MCF 10A (cell line): ENCODE measurements at regions not wholly inside any gene's neighbourhood (a gene's known extent, or its start where the extent isn't known, plus 50 kb on each side); places are given as distances from the start of the nearest gene placed in this dataset.

Source experiments
- BruUV-seq: library from RNA; stranded (reverse); fragments of 400-500 nt; replicated peaks from 2 replicates; lab custom pipeline; 2021; lab: Mats Ljungman, UMichigan
- CTCF ChIA-PET: fragments of 300-600 bp; sonication (Branson Sonifier 250); formaldehyde crosslinking; extraction: SDS; loops from one replicate; lab custom pipeline; 2021; ENCODE audit warnings: antibody characterized with exemption, inconsistent platforms; lab: Yijun Ruan, JAX
- POLR2A ChIA-PET: fragments of 300-600, 350-650 bp; sonication (Branson Sonifier 250); formaldehyde crosslinking; extraction: SDS; loops from one replicate; lab custom pipeline; 2020; ENCODE audit warnings: antibody characterized with exemption, inconsistent platforms; lab: Yijun Ruan, JAX
- DNase-seq: peaks from one replicate; pipeline ENCODE4 v3.0.0-alpha.2; 2018; ENCODE audit not compliant: unreplicated experiment
- H3K27ac Mint-ChIP-seq: one replicate; pipeline ENCODE4 v1.8.0; 2022; ENCODE audit warnings: mild to moderate bottlenecking, low read depth, mixed read lengths; ENCODE audit not compliant: unreplicated experiment
- H3K27me3 Mint-ChIP-seq: one replicate; pipeline ENCODE4 v1.8.0; 2022; ENCODE audit warnings: mixed read lengths; ENCODE audit not compliant: insufficient read depth, unreplicated experiment
- H3K36me3 Mint-ChIP-seq: one replicate; pipeline ENCODE4 v1.8.0; 2022; ENCODE audit warnings: mild to moderate bottlenecking, moderate library complexity, mixed read lengths; ENCODE audit not compliant: insufficient read depth, unreplicated experiment
- H3K4me1 Mint-ChIP-seq: one replicate; pipeline ENCODE4 v1.8.0; 2022; ENCODE audit warnings: mixed read lengths; ENCODE audit not compliant: insufficient read depth, unreplicated experiment
- H3K4me3 Mint-ChIP-seq: one replicate; pipeline ENCODE4 v1.8.0; 2022; ENCODE audit warnings: mild to moderate bottlenecking, moderate library complexity, mixed read lengths; ENCODE audit not compliant: unreplicated experiment
- H3K9me3 Mint-ChIP-seq: one replicate; pipeline ENCODE4 v1.8.0; 2022; ENCODE audit warnings: mixed read lengths; ENCODE audit not compliant: unreplicated experiment
- intact Hi-C: fragments of 100-400 bp; cut with micrococcal nuclease; formaldehyde crosslinking; loops from 2 replicates; pipeline ENCODE4 v1.14.1; 2022
- TF ChIP-seq, protein P1 (sequence below): fragments of 200-600 bp; IDR thresholded peaks from one replicate; pipeline ENCODE4 v1.8.0; 2022; ENCODE audit warnings: antibody characterized with exemption, mild to moderate bottlenecking; ENCODE audit not compliant: unreplicated experiment

GRCh38 chr5:155522540-155522939, 509.0 kb downstream of the KIF4B start:
- no TSS peak for BruUV-seq
- H3K9me3 Mint-ChIP-seq: no peaks in the 10 kb centered on the region
- POLR2A ChIA-PET: no interaction called here
- DNase-seq: no peak
- H3K36me3 Mint-ChIP-seq: no peaks in the 10 kb centered on the region
- TF ChIP-seq, protein P1, sequence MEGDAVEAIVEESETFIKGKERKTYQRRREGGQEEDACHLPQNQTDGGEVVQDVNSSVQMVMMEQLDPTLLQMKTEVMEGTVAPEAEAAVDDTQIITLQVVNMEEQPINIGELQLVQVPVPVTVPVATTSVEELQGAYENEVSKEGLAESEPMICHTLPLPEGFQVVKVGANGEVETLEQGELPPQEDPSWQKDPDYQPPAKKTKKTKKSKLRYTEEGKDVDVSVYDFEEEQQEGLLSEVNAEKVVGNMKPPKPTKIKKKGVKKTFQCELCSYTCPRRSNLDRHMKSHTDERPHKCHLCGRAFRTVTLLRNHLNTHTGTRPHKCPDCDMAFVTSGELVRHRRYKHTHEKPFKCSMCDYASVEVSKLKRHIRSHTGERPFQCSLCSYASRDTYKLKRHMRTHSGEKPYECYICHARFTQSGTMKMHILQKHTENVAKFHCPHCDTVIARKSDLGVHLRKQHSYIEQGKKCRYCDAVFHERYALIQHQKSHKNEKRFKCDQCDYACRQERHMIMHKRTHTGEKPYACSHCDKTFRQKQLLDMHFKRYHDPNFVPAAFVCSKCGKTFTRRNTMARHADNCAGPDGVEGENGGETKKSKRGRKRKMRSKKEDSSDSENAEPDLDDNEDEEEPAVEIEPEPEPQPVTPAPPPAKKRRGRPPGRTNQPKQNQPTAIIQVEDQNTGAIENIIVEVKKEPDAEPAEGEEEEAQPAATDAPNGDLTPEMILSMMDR: no peak
- CTCF ChIA-PET: interaction anchor here (0.9 to 1.1 kb wide), 2 partner anchors 9 to 384 kb away, joined by 3 read pairs; no protein-coding TSS in a partner anchor
- H3K27ac Mint-ChIP-seq: no peak overlapping the region
- no peak overlapping the region for H3K4me3 Mint-ChIP-seq
- peaks cover 3% of the 10 kb centered on the region for H3K4me1 Mint-ChIP-seq
- intact Hi-C loops: no loop called here
- no peaks in the 10 kb centered on the region for H3K27me3 Mint-ChIP-seq

GRCh38 chr5:155529362-155529761, 515.8 kb downstream of the KIF4B start:
- POLR2A ChIA-PET: interaction anchor here (0.6 to 3.5 kb wide), 13 partner anchors 11 to 437 kb away, joined by 3 to 24 read pairs (median 3); no protein-coding TSS in a partner anchor
- H3K4me3 Mint-ChIP-seq: no peak overlapping the region
- no TSS peak for BruUV-seq
- CTCF ChIA-PET: interaction anchor here (0.6 to 3.5 kb wide), 6 partner anchors 10 to 390 kb away, joined by 3 to 13 read pairs (median 4); no protein-coding TSS in a partner anchor
- peaks cover 47% of the 10 kb centered on the region for H3K4me1 Mint-ChIP-seq
- H3K9me3 Mint-ChIP-seq: no peaks in the 10 kb centered on the region
- peak; percentile 89 for DNase-seq
- H3K27me3 Mint-ChIP-seq: no peaks in the 10 kb centered on the region
- TF ChIP-seq, protein P1: no peak
- H3K27ac Mint-ChIP-seq: peak overlapping the region; percentile 81
- intact Hi-C loops: no loop called here
- H3K36me3 Mint-ChIP-seq: no peaks in the 10 kb centered on the region

DNA sequence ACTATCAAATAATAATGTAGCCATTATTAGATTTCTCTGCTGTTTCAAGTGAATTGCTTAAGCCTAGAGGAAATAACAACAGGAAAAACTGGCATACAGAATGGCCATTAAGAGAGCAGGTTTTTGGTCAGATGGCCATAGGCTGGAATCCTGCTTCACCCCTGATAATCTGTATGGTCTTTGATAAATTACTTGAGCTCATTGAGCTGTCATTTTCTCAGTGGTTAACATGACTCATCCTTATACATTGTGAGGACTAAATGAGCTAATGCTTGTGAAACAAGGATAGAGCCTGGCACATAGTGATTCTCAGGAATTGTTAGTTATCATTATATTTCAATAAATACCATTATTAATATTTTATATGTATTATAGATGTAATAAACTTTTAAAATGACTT, 516.5 kb downstream of the KIF4B start:
- CTCF ChIA-PET: interaction anchor here (0.6 to 3.5 kb wide), 8 partner anchors 9 to 1607 kb away, joined by 3 to 13 read pairs (median 3); no protein-coding TSS in a partner anchor
- Mint-ChIP-seq H3K27ac (peak overlapping the region; percentile 81), H3K4me3 (peak overlapping the region; percentile 22), H3K36me3 (no peaks in the 10 kb centered on the region), H3K9me3 (no peaks in the 10 kb centered on the region), H3K27me3 (no peaks in the 10 kb centered on the region), H3K4me1 (peaks cover 47% of the 10 kb centered on the region)
- peak; percentile 43 for DNase-seq
- no TSS peak for BruUV-seq
- POLR2A ChIA-PET: interaction anchor here (0.6 to 3.5 kb wide), 16 partner anchors 10 to 436 kb away, joined by 3 to 24 read pairs (median 4); no protein-coding TSS in a partner anchor
- intact Hi-C loops: no loop called here
- TF ChIP-seq, protein P1: no peak

- intact Hi-C loops: no loop called here
- Mint-ChIP-seq H3K27me3 (no peaks in the 10 kb centered on the region), H3K27ac (peak overlapping the region; percentile 22), H3K4me3 (peak overlapping the region; percentile 3), H3K36me3 (no peaks in the 10 kb centered on the region), H3K4me1 (peaks cover 42% of the 10 kb centered on the region), H3K9me3 (no peaks in the 10 kb centered on the region)
- BruUV-seq: no TSS peak
- DNase-seq: peak; percentile 61
- TF ChIP-seq, protein P1: no peak
- POLR2A ChIA-PET: interaction anchor here (0.5 to 2.7 kb wide), 6 partner anchors 10 to 591 kb away, joined by 3 to 13 read pairs (median 4); no protein-coding TSS in a partner anchor
- CTCF ChIA-PET: interaction anchor here (0.6 to 1.3 kb wide), 4 partner anchors 10 to 1328 kb away, joined by 3 read pairs; no protein-coding TSS in a partner anchor
Measured at GRCh38 chr5:155532621-155533311, 519.2 kb downstream of the KIF4B start.
